AG10803 (cell line): ENCODE measurements at regions not wholly inside any gene's neighbourhood (a gene's known extent, or its start where the extent isn't known, plus 50 kb on each side); places are given as distances from the start of the nearest gene placed in this dataset.

ENCODE experiments used
- DNase-seq: peaks from one replicate; pipeline ENCODE4 v3.0.0; 2010; ENCODE audit warnings: low read depth
- H3K4me3 ChIP-seq: 2 replicates; pipeline ENCODE4 v1.5.1; 2011; ENCODE audit warnings: mild to moderate bottlenecking, low read length, control low read depth
- TF ChIP-seq, protein P1 (sequence below): conservative IDR thresholded peaks from 2 replicates; pipeline ENCODE4 v1.5.1; 2011; ENCODE audit warnings: mild to moderate bottlenecking, low read length, control low read depth, inconsistent platforms

- no peak for DNase-seq
- TF ChIP-seq, protein P1, sequence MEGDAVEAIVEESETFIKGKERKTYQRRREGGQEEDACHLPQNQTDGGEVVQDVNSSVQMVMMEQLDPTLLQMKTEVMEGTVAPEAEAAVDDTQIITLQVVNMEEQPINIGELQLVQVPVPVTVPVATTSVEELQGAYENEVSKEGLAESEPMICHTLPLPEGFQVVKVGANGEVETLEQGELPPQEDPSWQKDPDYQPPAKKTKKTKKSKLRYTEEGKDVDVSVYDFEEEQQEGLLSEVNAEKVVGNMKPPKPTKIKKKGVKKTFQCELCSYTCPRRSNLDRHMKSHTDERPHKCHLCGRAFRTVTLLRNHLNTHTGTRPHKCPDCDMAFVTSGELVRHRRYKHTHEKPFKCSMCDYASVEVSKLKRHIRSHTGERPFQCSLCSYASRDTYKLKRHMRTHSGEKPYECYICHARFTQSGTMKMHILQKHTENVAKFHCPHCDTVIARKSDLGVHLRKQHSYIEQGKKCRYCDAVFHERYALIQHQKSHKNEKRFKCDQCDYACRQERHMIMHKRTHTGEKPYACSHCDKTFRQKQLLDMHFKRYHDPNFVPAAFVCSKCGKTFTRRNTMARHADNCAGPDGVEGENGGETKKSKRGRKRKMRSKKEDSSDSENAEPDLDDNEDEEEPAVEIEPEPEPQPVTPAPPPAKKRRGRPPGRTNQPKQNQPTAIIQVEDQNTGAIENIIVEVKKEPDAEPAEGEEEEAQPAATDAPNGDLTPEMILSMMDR = no peak
- no peak overlapping the region for H3K4me3 ChIP-seq
Observed at GRCh38 chr3:170716172-170716805, 130.4 kb upstream of the SLC7A14 start.

DNA sequence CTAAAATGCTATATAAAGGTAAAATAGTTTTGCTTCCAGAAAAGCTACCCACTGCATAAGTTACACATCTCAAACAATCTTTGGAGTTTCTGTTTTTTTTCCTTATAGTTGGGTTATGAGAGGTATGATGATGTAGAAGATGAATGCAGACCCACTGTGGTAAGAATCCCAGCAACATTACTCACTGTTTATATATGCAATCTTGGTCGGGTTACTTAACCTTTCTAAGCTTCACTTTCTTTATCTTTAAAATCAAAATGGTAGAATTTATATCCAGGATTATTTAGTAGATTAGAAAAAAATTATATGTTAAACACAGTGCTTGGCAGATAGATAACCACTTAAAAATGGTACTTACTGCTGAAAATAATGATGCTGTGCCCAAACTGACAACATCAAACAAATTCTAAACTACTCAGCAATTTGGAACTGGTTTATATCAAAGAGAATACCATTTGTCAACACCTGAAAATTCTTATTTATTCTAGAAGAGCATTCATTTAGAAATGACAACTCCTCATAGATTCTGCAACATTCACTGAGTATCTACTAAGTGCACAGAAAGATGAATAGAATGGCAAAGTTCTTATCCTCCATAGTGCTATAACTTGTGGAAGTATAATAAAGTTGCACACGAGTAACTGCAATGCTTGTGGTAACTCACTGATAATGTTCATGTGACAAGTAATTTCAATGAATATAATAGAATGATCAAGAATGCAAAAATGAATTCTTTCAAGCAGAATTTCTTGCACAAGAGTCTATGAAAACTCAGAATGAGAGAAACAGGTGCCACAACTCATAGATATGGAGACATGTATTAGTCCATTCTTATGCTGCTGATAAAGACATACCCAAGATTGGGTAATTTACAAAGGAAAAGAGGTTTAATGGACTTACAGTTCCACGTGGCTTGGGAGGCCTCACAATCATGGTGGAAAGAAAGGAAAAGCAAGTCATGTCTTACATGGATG, 129.0 kb upstream of the SLC7A14 start:
- no peak overlapping the region for H3K4me3 ChIP-seq
- DNase-seq = peak; percentile 65
- TF ChIP-seq, protein P1 = no peak

DNA sequence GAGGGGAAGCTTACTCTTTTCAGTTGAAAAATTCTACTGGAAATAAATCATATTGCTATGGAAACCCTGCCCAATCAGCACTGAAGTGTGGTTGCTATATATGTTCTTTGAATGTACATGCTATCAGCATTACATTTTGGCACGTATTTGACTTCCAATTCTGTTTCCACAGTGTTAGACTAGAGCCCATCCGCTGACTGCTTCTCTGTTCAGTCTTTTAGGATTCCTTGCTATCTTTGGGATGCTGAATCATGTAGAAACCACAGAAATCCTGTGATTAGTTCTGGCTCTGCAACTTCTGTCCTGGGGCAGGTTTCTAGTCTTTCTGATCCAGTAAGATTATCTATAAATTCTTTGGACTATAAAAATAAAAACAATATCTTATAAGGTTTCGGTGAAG, 128.2 kb upstream of the SLC7A14 start:
- peak; percentile 59 for DNase-seq
- H3K4me3 ChIP-seq = no peak overlapping the region
- TF ChIP-seq, protein P1 = no peak

DNA sequence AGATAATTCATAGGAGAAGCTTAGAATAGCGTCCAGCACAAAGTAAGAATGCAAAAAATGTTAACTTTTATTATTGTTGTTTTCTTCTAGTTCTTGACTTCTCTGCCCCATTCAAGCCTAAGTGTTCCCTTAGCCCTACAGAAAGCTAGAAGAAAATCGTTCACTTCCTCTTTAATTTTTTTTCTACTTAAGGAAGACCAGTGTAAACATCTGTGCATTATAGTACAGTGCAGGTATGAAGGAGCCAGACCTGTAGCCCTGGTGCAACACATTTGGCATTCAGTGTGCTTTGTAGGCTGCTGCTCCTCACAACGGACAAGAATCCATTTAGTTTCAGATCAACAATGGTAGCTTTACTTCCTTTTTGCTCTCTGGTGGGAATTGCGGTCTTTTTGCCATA, 127.8 kb upstream of the SLC7A14 start:
- TF ChIP-seq, protein P1 = no peak
- no peak for DNase-seq
- no peak overlapping the region for H3K4me3 ChIP-seq

GRCh38 chr3:170712798-170713197, 126.9 kb upstream of the SLC7A14 start:
- no peak for DNase-seq
- TF ChIP-seq, protein P1 = no peak
- no peak overlapping the region for H3K4me3 ChIP-seq

GRCh38 chr3:170712336-170712735, 126.5 kb upstream of the SLC7A14 start:
- TF ChIP-seq, protein P1 = no peak
- no peak overlapping the region for H3K4me3 ChIP-seq
- no peak for DNase-seq
